GM12891 (cell line): ENCODE measurements at regions not wholly inside any gene's neighbourhood (a gene's known extent, or its start where the extent isn't known, plus 50 kb on each side); places are given as distances from the start of the nearest gene placed in this dataset.

Experiments
- PAX5 ChIP-seq: IDR thresholded peaks from 2 replicates; pipeline ENCODE4 v1.6.1; 2011; ENCODE audit warnings: low read length, moderate library complexity, mild to moderate bottlenecking; ENCODE audit not compliant: insufficient read depth, severe bottlenecking
- POLR2A ChIP-seq: IDR thresholded peaks from 2 replicates; pipeline ENCODE4 v1.6.1; 2011; ENCODE audit warnings: low read depth, low read length, control low read depth
- POLR2AphosphoS5 ChIP-seq: IDR thresholded peaks from 2 replicates; pipeline ENCODE4 v1.6.1; 2011; ENCODE audit warnings: low read depth, low read length, control low read depth

DNA sequence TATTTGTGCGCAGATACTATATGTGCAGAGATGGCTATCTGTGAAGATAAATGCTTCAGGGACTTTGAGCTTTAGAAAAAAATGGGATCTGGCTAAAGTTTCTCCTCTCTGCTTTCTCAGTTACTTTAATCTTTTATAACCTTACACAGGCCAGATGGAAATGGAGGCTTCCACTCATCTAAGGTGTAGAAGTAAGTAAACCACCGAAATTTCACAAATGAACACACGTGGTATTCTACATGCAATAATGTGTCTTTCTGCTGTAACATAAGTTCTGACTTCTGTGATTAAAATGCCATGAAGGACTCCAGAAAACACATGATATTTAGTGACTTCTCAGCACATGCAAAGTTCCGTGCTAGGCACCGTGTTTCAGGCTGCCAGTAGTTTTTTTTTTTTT is 99.1 kb upstream of the FOXN3 start:
- TF ChIP-seq POLR2A (no peak), POLR2AphosphoS5 (no peak), PAX5 (no peak)
